Anterior cingulate cortex (tissue), 58 donors: ENCODE measurements at regions not wholly inside any gene's neighbourhood (a gene's known extent, or its start where the extent isn't known, plus 50 kb on each side); places are given as distances from the start of the nearest gene placed in this dataset.

Experiments used
- DNase-seq, 58 donors: peaks; one replicate each; lab custom pipeline; 2025; lab: John Stamatoyannopoulos, UW

DNA sequence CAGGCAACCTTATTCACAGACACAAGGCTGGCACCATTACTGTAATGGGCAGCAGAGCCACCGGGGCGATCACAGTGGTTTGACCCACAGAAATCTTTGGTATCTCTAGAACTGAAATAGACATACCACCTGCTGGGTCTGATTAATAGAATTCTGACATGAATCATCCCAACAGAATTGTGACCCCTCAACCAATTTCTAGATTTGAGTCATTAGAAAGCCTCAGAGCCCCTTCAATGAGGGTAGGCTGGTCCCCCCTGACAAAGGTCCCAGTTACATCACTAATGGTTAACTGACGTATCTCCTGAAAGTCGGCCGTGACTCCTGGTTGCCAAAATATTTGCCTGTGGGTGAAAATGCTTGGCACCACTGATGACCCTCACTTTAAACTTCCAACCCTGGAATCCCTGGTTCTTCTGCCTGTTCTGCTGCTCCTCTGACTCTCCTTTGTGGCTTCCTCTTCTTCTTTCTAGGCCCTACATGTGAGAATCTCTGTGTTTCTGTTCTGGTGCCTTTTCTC is 124.9 kb upstream of the ARID1B start:
- no peak for DNase-seq

DNA sequence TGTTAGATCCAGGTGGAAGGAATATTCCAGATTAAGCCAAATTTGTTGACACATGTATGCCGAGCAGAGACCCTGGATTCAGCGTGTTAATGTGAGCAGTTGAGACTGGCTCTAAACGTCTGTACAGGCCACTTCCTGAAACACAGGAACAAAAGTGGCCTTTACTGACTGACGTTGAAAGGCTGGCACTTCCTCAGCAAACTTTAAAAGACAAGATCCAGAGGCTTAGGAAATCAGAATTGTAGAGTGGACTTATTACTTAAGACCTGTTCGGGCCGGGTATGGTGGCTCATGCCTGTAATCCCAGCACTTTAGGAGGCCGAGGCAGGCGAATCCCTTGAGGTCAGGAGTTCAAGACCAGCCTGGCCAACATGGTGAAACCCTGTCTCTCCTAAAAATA is 125.7 kb upstream of the ARID1B start:
- no peak for DNase-seq

DNA sequence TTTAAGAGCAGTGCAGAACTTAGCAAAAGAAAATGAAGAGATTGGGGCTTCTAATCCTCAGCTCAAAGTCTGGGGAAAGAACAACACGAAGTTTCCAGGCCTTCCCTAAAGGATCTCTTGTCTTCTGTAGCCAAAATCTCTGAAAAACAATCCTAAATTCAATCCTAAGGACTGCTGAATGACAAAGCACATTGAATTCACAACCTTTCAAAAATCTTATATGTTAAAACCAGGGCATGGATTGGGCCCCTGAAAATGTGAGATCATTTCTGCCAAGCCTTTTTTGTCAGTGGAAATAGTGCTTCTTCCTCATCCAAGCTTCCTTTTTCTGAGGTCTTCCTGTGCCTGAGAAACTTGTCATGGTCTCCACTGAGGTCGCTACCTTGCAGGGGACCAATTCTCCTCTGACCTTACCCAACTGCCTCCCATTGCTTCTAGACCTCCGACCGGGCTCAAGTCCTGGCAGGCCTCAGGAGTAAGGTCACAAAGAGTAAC is 126.2 kb upstream of the ARID1B start:
- DNase-seq, result no peak

DNA sequence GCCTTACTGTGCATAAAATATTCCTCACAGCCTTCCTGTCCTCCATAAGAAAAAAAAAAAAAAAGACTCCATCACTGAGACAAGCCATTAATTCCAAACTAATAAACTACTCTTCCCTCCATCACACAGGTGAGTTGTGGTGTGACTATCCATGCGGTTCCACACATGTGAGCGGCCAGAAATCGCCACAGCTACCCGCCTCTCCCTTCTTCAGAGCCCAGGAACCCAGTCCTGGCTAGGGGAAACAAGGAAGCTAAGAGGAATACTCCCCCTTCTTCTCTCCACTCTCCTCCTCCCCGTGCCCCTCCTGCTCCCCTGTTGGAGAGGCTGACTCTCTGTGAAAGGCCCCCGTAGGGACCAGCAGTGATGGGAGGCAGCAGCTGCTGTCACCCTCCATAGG is 128.6 kb upstream of the ARID1B start:
- no peak for DNase-seq

DNA sequence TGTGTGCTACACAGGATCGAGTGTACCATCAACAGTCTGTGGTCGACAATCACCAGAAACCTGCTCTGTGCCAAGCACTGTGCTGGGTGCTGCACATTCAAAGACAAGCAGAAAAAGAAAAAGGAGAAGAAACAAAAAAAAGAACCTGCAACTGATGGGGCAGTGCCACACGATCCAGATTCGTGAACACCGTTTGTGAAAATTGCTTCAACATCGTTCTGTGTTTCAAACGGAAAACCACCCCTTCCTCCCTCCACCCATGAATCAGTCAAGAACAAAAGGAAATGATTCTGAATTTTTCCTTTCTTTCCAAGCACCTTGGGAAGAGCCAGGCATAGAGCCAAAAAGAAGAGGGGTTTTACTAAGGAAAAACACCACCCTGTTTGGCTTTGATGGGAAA is 129.2 kb upstream of the ARID1B start:
- no peak for DNase-seq

DNA sequence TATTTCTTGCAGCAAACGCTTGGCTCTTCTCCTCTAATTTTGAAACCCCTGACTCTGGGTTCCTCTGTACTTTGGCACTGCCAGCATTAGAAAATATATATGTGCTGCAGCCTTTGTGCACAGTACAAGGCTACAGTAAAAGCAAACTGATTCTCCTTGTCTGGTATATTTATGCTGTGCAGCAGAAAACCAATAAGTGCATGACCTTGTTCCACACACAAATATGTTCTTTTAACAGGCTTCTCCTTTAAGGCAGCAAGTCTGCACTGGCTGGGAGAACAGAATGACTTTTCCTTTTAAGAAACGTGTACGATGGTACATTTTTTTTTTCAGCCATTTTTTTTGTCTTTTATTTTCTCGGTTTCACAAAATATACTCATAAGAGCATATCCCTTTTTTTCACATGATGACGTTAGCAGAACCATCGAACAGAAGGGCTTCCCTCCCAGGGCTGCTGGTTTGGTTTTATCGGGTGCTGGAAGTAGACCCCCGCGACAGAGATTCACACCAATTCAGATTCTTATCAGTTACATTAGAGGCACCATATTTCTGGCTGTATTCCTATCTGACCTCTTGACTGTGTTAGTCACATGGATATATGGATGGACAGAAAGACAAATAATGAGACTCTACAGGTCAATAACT is 129.9 kb upstream of the ARID1B start:
- no peak for DNase-seq

DNA sequence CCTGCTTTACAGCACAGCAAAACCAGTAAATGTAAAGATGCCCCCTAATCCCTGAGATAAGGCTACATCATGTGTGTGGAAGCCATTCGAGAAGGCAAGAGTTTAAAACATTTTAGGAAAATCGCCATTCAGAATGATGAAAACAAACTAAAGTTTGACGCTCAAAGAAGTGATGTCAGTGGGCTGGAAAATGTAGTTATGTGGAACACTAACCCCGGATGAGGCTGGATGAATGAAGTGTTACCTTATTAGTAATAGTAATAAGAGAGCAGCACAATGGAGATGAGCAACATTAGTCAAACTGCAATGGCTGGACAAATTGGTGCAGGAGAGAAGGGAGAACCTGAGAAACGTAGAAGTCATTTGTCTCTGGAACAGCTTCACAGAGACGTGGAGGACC is 130.7 kb upstream of the ARID1B start:
- DNase-seq, result no peak

DNA sequence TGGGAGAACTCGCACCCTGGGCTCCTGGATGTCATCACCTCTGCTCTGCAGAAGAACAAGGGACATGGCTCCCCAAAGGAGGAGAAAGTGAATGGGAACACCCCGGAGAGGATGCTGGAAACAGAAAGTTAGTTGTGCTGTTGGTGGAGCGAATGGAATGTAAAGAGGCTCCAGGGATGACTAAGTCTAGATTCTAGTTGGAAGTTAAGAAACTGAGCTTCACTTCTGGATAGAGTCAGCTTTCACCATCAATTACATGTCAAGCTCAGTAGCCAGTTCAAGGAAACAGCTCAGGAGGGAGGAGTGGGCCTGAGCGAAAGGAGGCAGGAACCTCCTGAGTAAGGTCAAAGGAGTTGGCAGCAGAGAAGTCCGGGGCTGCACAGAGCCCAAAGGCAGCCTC is 132.1 kb upstream of the ARID1B start:
- no peak for DNase-seq

DNA sequence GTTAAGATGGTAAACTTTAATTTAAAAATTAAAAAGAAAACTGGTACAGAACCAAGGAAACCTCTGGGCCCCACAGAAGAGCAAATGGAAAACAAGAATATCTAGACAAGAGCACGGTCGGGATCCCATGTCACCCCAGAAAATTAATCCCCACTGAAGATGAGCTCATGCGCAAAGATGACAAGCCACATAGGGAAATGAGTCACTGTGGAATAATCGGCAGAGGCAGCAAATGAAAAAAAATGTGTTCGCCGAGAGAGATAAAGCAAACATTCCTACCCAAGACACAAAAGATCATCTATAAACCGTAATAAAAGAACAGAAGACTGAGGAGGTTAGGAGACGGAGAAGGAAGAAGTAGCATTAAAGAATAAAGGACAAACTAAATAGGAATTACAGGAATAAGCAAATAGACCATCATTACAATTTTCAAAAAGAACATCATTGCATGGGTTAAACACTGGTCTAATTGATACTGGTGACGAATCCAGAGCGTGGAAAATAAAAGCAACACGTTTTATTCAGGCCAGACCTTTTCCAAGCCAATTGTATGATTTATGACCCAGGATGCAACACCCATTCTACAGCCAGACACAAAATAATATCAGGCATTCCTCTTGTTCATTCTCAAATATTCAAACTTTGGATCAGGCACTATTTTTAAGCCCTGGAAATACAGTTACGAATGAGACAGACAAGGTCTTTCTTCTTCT is 138.0 kb upstream of the ARID1B start:
- no peak for DNase-seq

DNA sequence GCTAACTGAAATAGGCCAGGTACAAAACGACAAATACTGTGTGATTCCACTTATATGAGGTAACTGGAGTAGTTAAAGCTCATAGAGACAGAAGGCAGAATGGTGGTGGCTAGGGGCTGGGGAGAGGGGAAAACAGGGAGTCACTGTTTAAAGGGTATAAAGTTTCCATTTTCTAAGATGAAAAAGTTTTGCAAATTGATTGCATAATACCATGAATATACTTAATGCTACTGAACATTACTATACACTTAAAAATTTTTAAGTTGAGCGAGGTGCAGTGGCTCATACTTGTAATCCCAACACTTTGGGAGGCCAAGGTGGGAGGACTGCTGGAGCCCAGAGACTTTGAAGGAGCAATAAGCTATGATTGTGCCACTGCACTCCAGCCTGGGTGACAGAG is 138.6 kb upstream of the ARID1B start:
- DNase-seq, result no peak

DNA sequence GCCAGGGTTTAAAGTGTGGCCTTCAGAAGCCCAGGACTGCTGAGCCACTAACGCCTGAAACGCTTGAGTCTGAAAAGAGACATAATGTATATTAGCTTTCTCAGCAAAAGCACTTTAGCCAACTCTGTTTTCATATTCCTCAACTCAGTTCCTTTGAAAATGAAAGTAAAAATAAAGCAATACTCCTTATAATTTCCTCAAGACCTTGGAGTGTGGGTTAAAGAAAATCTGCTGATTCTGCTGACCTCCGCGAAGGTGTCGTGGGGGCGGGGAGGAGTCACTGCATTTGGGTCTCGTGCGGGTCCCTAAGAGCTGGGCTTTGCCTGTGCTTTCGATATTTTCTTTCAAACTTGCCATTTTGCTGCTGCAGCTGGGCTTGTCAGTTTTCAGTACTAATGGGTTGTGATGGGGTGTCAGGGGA is 142.2 kb upstream of the ARID1B start:
- DNase-seq, result no peak

DNA sequence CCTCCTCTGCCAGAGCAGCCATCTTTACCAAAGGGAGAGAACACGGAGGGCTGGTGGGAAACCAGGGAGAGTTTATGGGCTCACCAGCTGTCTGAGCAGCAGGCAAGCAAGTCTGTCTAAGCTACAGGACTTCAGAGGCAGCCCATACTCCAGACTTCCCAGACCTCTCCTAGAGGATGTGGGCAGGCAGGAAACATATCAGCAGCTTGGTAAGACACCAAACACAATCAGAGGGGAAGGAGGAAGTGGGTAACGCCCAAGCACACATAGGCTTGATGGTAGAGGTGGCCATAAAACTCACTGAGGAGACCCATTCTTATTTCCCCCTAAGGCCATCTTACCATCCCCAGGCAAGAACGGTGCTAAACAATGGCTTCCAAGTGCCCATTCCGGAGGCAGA is 143.1 kb upstream of the ARID1B start:
- DNase-seq, result no peak

DNA sequence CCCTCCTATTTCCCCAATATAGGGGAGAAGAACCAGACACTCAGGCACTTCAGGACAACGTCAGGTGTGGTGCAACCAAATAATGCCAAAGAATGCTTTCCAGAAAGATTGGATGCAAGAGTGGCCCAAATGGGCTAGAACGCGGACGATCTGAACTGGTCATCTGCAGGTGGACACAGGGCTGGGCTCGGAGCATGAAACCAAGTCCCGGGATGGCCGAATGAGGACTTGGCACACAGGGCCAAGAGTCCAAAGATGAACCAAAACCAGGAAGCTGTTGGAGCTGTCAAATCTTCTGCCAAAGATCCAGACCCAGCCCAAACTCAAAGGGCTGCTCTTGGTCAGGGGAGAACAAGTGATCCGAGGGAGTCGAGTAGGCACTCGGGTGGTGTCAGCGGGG is 143.9 kb upstream of the ARID1B start:
- no peak for DNase-seq

DNA sequence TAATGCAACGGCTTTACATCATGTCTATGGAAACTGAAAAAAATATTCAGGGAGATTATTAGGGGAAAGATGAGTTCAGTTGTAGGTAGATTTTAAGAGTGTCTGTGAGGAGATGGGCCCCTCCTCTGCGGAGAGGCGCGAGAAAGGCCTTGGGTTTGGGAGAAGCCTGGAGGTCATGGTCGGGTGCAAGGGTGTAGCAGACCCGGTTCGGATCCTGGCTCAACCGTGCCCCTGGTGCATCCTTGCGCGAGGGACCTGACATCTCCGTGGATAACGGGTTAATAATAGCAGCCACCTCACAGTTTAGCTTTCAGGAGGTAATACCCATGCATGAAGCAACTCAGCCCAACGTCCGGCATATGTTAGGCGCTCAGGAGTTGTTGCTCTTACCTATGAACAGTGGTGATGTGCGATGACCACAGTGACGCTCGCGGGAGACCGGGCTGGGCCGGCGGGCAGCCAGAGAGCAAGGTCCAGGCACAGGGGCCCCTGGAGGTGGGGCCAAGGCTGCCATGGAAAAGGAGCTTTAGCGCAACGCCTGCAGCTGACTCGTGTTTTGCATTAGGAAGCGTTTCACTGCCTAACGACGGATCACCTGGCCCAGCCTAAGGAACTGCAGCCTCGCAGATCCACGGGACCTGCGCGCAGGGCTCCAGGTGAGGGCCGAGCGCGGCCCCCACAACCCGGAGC is 146.4 kb upstream of the ARID1B start:
- no peak for DNase-seq

DNA sequence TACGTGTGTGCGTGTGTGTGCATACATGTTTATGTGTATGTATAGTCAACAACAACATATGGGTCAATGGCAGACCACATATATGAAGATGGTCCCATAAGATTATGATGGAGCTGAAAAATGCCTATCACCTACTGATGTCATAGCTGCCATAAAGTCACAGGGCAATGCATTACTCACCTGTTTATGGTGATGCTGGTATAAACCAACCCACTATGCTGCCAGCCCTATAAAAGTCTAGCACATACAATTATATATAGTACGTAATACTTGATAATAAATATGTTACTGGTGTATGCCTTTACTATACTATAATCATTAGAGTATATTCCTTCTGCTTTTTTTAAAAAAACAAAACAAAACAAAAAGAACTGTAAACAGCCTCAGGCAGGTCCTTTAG is 148.4 kb upstream of the ARID1B start:
- DNase-seq, result no peak

DNA sequence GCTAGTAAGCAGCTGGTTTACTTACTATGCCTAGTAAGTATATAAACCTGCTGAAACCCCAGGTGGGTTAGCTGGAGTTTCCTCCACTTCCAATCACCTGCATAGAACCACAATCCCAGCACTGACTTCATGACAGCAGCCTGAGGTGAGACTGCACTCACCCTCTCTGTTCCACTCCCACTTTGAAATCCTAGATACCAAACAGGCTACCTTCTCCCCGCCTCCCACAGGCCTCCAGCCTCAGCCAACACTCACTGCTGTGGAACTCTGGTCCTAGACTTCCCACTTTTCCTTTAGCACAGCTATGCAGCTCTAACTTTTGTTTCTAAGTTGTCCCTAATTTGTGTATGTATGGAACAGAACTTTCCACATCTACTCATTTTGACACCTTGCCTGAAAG is 149.7 kb upstream of the ARID1B start:
- DNase-seq, result no peak

DNA sequence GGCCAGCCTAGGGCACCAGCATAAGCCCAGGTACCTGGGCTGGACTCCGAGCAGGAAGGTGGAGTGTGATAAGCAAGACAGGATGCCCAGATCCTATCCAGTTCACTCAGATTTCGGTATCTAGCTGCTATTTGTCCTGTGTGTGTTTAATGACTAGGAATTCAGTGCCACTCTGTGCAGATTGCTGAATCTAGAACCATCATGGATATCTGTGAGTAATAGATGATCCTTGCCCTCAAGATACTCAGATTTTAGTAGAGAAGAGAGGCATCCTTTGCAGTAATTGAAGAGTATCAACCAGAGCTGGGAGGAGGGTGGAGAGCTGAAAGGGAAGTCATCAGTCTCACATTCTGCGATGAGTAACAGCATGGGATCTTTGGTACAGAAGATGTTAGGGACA is 155.0 kb upstream of the ARID1B start:
- DNase-seq, result no peak

DNA sequence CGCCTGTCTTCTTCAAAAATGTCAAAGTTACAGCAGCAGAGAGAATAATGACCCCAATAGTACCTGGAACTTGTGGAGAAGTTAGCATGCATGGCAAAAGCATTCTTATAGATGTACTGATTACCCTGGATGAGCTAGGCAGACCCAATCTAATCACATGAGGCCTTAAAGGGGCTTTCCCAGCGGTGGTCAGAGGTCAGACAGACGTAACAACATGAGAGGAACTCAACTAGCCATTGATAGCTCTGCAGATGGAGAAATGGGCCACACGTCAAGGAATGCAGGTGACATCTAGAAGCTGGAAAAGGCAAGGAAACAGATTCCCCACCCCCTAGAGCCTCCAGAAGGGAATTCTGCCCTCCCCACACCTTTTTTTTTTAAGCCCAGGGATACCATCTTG is 156.8 kb upstream of the ARID1B start:
- DNase-seq, result no peak

DNA sequence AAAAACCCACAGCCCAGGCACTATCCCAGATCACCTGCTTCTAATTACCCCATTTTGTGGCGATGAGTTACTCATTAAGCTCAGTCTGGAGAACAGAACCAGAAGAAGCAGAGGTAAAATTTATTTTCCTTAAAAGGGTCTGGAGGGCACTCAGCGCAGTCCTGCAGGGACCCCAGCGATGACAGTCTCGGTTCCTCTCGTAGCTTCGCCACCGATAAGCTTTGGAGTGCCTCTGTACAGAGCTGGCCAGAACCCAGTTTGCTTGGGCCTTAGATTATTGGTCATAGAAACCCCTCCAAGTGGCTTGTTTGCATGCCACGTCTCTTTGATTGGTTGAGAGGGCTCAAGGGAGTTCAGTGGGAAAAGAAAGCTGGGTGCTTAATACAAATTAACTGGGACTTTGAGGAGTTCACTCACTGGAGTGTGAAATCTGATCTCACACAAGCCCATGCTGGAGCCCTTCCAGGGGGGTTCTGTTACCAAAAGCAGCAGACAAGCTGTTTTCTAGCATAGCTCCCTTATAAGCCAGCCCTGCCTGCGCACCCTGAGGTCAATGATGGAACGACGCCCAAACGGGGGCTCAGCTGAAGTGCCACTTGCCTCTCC is 158.5 kb upstream of the ARID1B start:
- no peak for DNase-seq

DNA sequence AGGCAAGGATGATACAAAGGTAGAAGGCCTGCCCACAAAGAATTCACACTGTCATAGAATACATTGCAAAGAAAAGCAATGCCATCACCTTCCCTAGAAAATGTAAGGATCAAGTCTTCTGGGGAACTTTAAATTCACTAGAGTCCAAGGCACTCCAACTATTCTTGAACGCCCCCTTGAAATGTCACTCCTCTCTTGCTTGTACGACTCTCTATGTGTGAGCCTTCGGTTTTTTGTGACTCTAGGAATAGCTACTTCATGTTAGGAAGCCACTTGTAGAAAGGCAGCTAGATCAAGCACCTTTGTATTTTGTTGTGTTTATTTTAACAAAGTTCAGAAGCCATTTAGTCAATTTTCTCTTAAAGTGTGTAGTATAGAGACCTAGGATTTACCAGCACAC is 159.2 kb upstream of the ARID1B start:
- no peak for DNase-seq

DNA sequence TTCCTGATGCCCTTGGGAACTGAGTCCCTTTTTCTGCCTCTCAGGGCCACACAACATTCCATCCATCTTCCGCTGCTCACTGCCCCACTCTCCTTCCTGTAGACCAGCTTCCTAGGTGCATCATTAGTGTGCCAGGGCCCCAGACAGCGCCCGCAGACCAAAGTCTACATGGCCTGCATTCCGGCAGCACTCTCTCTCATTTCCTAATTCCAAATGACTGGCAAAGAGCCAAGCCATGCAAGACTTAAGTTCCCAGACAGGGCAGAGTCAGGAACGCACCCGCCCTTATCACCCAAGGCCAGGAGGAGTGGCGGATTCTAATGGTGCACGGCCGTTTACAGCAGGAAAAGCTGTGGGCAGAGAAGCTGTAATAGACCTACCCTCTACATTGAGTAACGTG is 159.8 kb upstream of the ARID1B start:
- no peak for DNase-seq
